ENCODE measurements at regions not wholly inside any gene's neighbourhood (a gene's known extent, or its start where the extent isn't known, plus 50 kb on each side); places are given as distances from the start of the nearest gene placed in this dataset.

DNA sequence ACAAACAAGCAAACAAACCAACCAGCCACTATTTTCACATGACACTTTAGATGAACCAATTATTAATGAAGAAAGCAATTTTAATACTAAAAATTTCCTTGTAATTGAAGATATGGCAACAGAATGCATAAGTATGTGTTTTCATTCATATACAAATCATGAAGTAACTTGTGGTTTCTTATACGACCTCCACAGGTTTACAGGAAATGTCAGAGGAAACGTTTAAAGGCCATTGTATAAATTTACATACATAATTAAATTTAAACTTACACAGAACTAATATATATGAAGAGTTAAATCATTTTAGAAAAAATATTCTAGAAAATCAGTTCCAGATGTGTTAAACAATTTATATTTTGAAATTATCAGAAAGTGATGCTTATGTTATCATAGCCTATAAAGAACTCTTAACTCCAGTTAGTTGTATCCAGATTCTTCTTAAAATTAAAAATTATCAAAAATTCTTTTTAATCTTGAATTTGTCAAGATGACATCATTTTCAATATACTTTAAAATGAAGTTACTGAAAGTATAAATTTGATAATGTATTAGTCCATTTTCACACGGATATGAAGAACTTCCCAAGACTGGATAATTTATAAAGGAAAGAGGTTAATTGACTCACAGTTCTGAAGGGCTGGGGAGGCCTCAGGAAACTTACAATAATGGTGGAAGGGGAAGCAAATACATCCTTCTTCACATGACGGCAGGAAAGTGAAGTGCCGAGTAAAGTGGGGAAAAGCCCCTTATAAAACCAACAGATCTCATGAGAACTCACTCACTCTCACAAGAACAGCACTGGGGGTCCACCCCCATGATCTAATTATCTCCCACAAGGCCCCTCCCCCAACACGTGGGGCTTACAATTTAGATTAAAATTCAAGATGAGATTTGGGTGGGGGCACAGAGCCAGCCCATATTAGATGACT is 192.0 kb downstream of the PIK3R1 start:
- no peak for TF ChIP-seq POLR2A (IDR thresholded peaks at IDR 0.05)
- TF ChIP-seq, protein P1, sequence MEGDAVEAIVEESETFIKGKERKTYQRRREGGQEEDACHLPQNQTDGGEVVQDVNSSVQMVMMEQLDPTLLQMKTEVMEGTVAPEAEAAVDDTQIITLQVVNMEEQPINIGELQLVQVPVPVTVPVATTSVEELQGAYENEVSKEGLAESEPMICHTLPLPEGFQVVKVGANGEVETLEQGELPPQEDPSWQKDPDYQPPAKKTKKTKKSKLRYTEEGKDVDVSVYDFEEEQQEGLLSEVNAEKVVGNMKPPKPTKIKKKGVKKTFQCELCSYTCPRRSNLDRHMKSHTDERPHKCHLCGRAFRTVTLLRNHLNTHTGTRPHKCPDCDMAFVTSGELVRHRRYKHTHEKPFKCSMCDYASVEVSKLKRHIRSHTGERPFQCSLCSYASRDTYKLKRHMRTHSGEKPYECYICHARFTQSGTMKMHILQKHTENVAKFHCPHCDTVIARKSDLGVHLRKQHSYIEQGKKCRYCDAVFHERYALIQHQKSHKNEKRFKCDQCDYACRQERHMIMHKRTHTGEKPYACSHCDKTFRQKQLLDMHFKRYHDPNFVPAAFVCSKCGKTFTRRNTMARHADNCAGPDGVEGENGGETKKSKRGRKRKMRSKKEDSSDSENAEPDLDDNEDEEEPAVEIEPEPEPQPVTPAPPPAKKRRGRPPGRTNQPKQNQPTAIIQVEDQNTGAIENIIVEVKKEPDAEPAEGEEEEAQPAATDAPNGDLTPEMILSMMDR (IDR thresholded peaks at IDR 0.05), result no peak

All from lower leg skin (tissue), 3 donors.